WTC11 (cell line): ENCODE measurements at regions not wholly inside any gene's neighbourhood (a gene's known extent, or its start where the extent isn't known, plus 50 kb on each side); places are given as distances from the start of the nearest gene placed in this dataset.

ENCODE experiments used
- ATAC-seq: fragments of 200-7000 bp; cut with Tn5 transposase; 2 replicates; pipeline ENCODE4 v1.10.0; 2021; ENCODE audit warnings: mild to moderate bottlenecking, moderate library complexity
- CTCF ChIA-PET: fragments of 300-600 bp; sonication (Branson Sonifier 250); formaldehyde crosslinking; loops from one replicate; lab custom pipeline; 2021; ENCODE audit warnings: antibody characterized with exemption; lab: Charles Lee
- POLR2A ChIA-PET: fragments of 350-600 bp; sonication (Branson Sonifier 250); formaldehyde crosslinking; loops from one replicate; lab custom pipeline; 2021; ENCODE audit warnings: antibody characterized with exemption; lab: Charles Lee
- DNase-seq: peaks from one replicate; pipeline ENCODE4 v3.0.0; 2021; ENCODE audit warnings: low spot score
- H3K27ac Mint-ChIP-seq: 2 replicates; pipeline ENCODE4 v1.8.0; 2021; ENCODE audit warnings: mixed read lengths
- H3K27me3 Mint-ChIP-seq: 2 replicates; pipeline ENCODE4 v1.8.0; 2021; ENCODE audit warnings: low read depth, mild to moderate bottlenecking, moderate library complexity, mixed read lengths
- H3K36me3 Mint-ChIP-seq: 2 replicates; pipeline ENCODE4 v1.8.0; 2021; ENCODE audit warnings: mixed read lengths
- H3K4me1 Mint-ChIP-seq: 2 replicates; pipeline ENCODE4 v1.8.0; 2022; ENCODE audit warnings: mixed read lengths
- H3K4me3 Mint-ChIP-seq: 2 replicates; pipeline ENCODE4 v1.8.0; 2021; ENCODE audit warnings: mild to moderate bottlenecking, moderate library complexity, mixed read lengths
- H3K9me3 Mint-ChIP-seq: 2 replicates; pipeline ENCODE4 v1.8.0; 2021; ENCODE audit warnings: mixed read lengths
- ATF1 ChIP-seq: sonication (generic); formaldehyde crosslinking; IDR thresholded peaks from 2 replicates; pipeline ENCODE4 v1.8.1; 2023; ENCODE audit warnings: mild to moderate bottlenecking, moderate library complexity, missing genetic modification reagents
- CTCF ChIP-seq: fragments of 200-600 bp; IDR thresholded peaks from 2 replicates; pipeline ENCODE4 v1.8.0; 2022; ENCODE audit warnings: antibody characterized with exemption
- ELF4 ChIP-seq: sonication (generic); formaldehyde crosslinking; IDR thresholded peaks from 2 replicates; pipeline ENCODE4 v1.8.1; 2022; ENCODE audit warnings: low read depth, mild to moderate bottlenecking, moderate library complexity, missing genetic modification reagents
- ERG ChIP-seq: fragments of 250-450 bp; sonication (Bioruptor Pico); IDR thresholded peaks from 2 replicates; pipeline ENCODE4 v1.8.0; 2021; ENCODE audit warnings: mild to moderate bottlenecking
- ESRRA ChIP-seq: sonication (generic); formaldehyde crosslinking; IDR thresholded peaks from 2 replicates; pipeline ENCODE4 v1.8.1; 2022; ENCODE audit warnings: mild to moderate bottlenecking, missing genetic modification reagents, borderline replicate concordance
- FOXJ3 ChIP-seq: sonication (generic); formaldehyde crosslinking; IDR thresholded peaks from 2 replicates; pipeline ENCODE4 v1.9.0; 2021; ENCODE audit warnings: missing genetic modification reagents, mild to moderate bottlenecking, borderline replicate concordance
- FOXK1 ChIP-seq: sonication (generic); formaldehyde crosslinking; IDR thresholded peaks from 2 replicates; pipeline ENCODE4 v1.8.0; 2022; ENCODE audit warnings: mild to moderate bottlenecking, moderate library complexity, missing genetic modification reagents
- IRF1 ChIP-seq: sonication (generic); formaldehyde crosslinking; IDR thresholded peaks from 2 replicates; pipeline ENCODE4 v1.8.0; 2023; ENCODE audit warnings: missing genetic modification reagents
- IRF2 ChIP-seq: sonication (generic); formaldehyde crosslinking; IDR thresholded peaks from 2 replicates; pipeline ENCODE4 v1.8.0; 2022; ENCODE audit warnings: low read depth, missing genetic modification reagents, borderline replicate concordance
- JAZF1 ChIP-seq: fragments of 250-450 bp; sonication (Bioruptor Pico); IDR thresholded peaks from 2 replicates; pipeline ENCODE4 v1.9.0; 2021; ENCODE audit warnings: moderate library complexity, mild to moderate bottlenecking, inconsistent platforms
- KAT7 ChIP-seq: sonication (generic); formaldehyde crosslinking; IDR thresholded peaks from 2 replicates; pipeline ENCODE4 v1.8.1; 2023; ENCODE audit warnings: missing genetic modification reagents, mild to moderate bottlenecking, borderline replicate concordance
- MXD4 ChIP-seq: fragments of 250-450 bp; sonication (Bioruptor Pico); IDR thresholded peaks from 2 replicates; pipeline ENCODE4 v1.8.0; 2021; ENCODE audit warnings: mild to moderate bottlenecking, moderate library complexity, borderline replicate concordance
- NFATC4 ChIP-seq: fragments of 250-450 bp; sonication (Bioruptor Pico); IDR thresholded peaks from 2 replicates; pipeline ENCODE4 v1.9.0; 2021; ENCODE audit warnings: mild to moderate bottlenecking
- NFE2L1 ChIP-seq: sonication (generic); formaldehyde crosslinking; IDR thresholded peaks from 2 replicates; pipeline ENCODE4 v1.8.1; 2023; ENCODE audit warnings: missing genetic modification reagents
- NR1H2 ChIP-seq: sonication (generic); formaldehyde crosslinking; IDR thresholded peaks from 2 replicates; pipeline ENCODE4 v1.9.0; 2021; ENCODE audit warnings: mild to moderate bottlenecking, moderate library complexity, missing genetic modification reagents
- NR2C2 ChIP-seq: sonication (generic); formaldehyde crosslinking; IDR thresholded peaks from 2 replicates; pipeline ENCODE4 v1.8.0; 2022; ENCODE audit warnings: mild to moderate bottlenecking, missing genetic modification reagents
- RORB ChIP-seq: fragments of 250-450 bp; sonication (Bioruptor Pico); IDR thresholded peaks from 2 replicates; pipeline ENCODE4 v1.9.0; 2021; ENCODE audit warnings: mild to moderate bottlenecking
- SP1 ChIP-seq: sonication (generic); formaldehyde crosslinking; conservative IDR thresholded peaks from 2 replicates; pipeline ENCODE4 v1.8.1; 2022; ENCODE audit warnings: missing genetic modification reagents
- TEAD4 ChIP-seq: sonication (generic); formaldehyde crosslinking; IDR thresholded peaks from 2 replicates; pipeline ENCODE4 v1.8.0; 2022; ENCODE audit warnings: mild to moderate bottlenecking, missing genetic modification reagents
- TP53 ChIP-seq: sonication (generic); formaldehyde crosslinking; IDR thresholded peaks from 2 replicates; pipeline ENCODE4 v1.8.1; 2023; ENCODE audit warnings: mild to moderate bottlenecking, missing genetic modification reagents
- ZNF121 ChIP-seq: sonication (generic); formaldehyde crosslinking; IDR thresholded peaks from 2 replicates; pipeline ENCODE4 v1.8.0; 2023; ENCODE audit warnings: missing genetic modification reagents
- ZNF232 ChIP-seq: sonication (generic); formaldehyde crosslinking; IDR thresholded peaks from 2 replicates; pipeline ENCODE4 v1.8.0; 2022; ENCODE audit warnings: mild to moderate bottlenecking, missing genetic modification reagents
- ZNF263 ChIP-seq: sonication (generic); formaldehyde crosslinking; IDR thresholded peaks from 2 replicates; pipeline ENCODE4 v1.8.1; 2022; ENCODE audit warnings: low read depth, mild to moderate bottlenecking, moderate library complexity, missing genetic modification reagents
- ZNF281 ChIP-seq: sonication (generic); formaldehyde crosslinking; IDR thresholded peaks from 2 replicates; pipeline ENCODE4 v1.8.0; 2023; ENCODE audit warnings: mild to moderate bottlenecking, missing genetic modification reagents
- ZNF317 ChIP-seq: sonication (generic); formaldehyde crosslinking; IDR thresholded peaks from 2 replicates; pipeline ENCODE4 v1.8.1; 2023; ENCODE audit warnings: low read depth, mild to moderate bottlenecking, moderate library complexity, missing genetic modification reagents, borderline replicate concordance
- TF ChIP-seq, protein P1 (sequence below): sonication (generic); formaldehyde crosslinking; IDR thresholded peaks from 2 replicates; pipeline ENCODE4 v1.8.1; 2023; ENCODE audit warnings: mild to moderate bottlenecking, missing genetic modification reagents
- TF ChIP-seq, protein P2 (sequence below): sonication (generic); formaldehyde crosslinking; IDR thresholded peaks from 2 replicates; pipeline ENCODE4 v1.8.1; 2022; ENCODE audit warnings: mild to moderate bottlenecking, missing genetic modification reagents, moderate library complexity, borderline replicate concordance

DNA sequence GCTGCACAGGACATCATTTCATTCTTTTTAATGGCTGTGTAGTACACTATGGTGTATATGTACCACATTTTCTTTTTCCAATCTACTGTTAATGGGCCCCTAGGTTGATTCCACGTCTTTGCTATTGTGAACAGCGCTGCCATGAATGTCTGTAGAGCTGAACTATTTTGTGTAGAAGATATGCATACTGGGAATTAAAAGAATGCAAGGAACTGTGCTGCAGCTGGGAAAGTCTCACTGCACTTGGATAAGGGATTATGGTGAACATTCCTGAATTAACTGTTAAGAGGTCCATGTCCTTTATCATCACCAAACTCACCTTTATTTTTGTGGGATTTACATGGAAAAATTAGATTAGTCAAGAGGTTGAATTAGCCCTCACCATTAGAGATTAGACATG lies 224.7 kb downstream of the SNX19 start:
- no peaks in the 10 kb centered on the region for H3K36me3 Mint-ChIP-seq
- ChIA-PET POLR2A (no interaction called here), CTCF (interaction anchor here (0.7 kb wide), 1 partner anchor 108 kb away, joined by 3 read pairs; no protein-coding TSS in a partner anchor)
- H3K27ac Mint-ChIP-seq = no peak overlapping the region
- H3K4me3 Mint-ChIP-seq = no peak overlapping the region
- H3K9me3 Mint-ChIP-seq = peaks cover 3% of the 10 kb centered on the region
- H3K27me3 Mint-ChIP-seq = no peaks in the 10 kb centered on the region; the same call in 1 of the 2 replicates
- ATAC-seq (no peak), DNase-seq (no peak)
- TF ChIP-seq ESRRA (no peak), IRF1 (no peak), RORB (CRISPR knock-in tag) (no peak), FOXK1 (CRISPR knock-in tag) (no peak)
- no peaks in the 10 kb centered on the region for H3K4me1 Mint-ChIP-seq

- Mint-ChIP-seq H3K27me3 (no peaks in the 10 kb centered on the region; the same call in 1 of the 2 replicates), H3K27ac (no peak overlapping the region), H3K4me1 (no peaks in the 10 kb centered on the region)
- no peak for TF ChIP-seq TP53 (CRISPR knock-in tag)
- TF ChIP-seq SP1 = no peak
- TF ChIP-seq MXD4 (CRISPR knock-in tag) = no peak
- TF ChIP-seq, protein P1, sequence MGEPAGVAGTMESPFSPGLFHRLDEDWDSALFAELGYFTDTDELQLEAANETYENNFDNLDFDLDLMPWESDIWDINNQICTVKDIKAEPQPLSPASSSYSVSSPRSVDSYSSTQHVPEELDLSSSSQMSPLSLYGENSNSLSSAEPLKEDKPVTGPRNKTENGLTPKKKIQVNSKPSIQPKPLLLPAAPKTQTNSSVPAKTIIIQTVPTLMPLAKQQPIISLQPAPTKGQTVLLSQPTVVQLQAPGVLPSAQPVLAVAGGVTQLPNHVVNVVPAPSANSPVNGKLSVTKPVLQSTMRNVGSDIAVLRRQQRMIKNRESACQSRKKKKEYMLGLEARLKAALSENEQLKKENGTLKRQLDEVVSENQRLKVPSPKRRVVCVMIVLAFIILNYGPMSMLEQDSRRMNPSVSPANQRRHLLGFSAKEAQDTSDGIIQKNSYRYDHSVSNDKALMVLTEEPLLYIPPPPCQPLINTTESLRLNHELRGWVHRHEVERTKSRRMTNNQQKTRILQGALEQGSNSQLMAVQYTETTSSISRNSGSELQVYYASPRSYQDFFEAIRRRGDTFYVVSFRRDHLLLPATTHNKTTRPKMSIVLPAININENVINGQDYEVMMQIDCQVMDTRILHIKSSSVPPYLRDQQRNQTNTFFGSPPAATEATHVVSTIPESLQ (CRISPR knock-in tag) = no peak
- no peak for TF ChIP-seq NR2C2 (CRISPR knock-in tag)
- TF ChIP-seq ERG (CRISPR knock-in tag) = no peak
- no peak for TF ChIP-seq TEAD4 (CRISPR knock-in tag)
- TF ChIP-seq IRF2 = no peak
- TF ChIP-seq NFE2L1 (CRISPR knock-in tag) = no peak
- no peak for TF ChIP-seq ZNF232 (CRISPR knock-in tag)
- TF ChIP-seq ELF4 = no peak
- TF ChIP-seq FOXJ3 (CRISPR knock-in tag) = no peak
- no peak for TF ChIP-seq JAZF1 (CRISPR knock-in tag)
- TF ChIP-seq, all 79 proteins: peak for 0
- ChIA-PET CTCF (no interaction called here), POLR2A (no interaction called here)
- ATAC-seq = no peak
- Mint-ChIP-seq H3K36me3 (no peaks in the 10 kb centered on the region), H3K4me3 (no peak overlapping the region), H3K9me3 (peaks cover 2% of the 10 kb centered on the region)
- DNase-seq = no peak
These were observed 224.1 kb downstream of the SNX19 start for GRCh38 chr11:130692220-130692619.

DNA sequence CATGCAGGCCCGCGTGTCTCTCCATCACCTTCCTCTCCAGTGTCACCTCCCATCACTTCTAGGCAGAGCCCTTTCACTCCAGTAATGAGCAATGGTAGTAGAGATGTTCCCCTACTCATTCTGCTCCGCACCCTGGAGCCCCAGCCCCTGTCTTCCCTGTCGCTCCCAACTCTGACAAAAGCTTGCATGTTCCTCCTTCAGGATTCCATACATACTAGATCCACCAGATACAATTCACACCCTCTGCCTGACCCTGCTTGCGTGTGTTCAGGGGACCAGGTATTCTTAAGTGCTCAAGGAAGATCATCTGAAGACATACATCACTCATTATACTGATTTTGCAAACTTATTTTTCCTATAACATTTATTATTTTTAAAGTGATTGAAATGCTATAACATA lies 222.7 kb downstream of the SNX19 start:
- ChIA-PET CTCF (no interaction called here), POLR2A (no interaction called here)
- H3K4me3 Mint-ChIP-seq = no peak overlapping the region
- H3K27me3 Mint-ChIP-seq = no peaks in the 10 kb centered on the region; the same call in 1 of the 2 replicates
- H3K27ac Mint-ChIP-seq = no peak overlapping the region
- DNase-seq = no peak
- H3K9me3 Mint-ChIP-seq = no peaks in the 10 kb centered on the region
- no peaks in the 10 kb centered on the region for H3K4me1 Mint-ChIP-seq
- ATAC-seq = no peak
- no peaks in the 10 kb centered on the region for H3K36me3 Mint-ChIP-seq
- TF ChIP-seq NR1H2 (CRISPR knock-in tag) = no peak
- TF ChIP-seq NFATC4 (CRISPR knock-in tag) = no peak
- TF ChIP-seq KAT7 (CRISPR knock-in tag) = no peak
- no peak for TF ChIP-seq ZNF281 (CRISPR knock-in tag)
- no peak for TF ChIP-seq ZNF317 (CRISPR knock-in tag)
- TF ChIP-seq ATF1 = no peak
- TF ChIP-seq, protein P2, sequence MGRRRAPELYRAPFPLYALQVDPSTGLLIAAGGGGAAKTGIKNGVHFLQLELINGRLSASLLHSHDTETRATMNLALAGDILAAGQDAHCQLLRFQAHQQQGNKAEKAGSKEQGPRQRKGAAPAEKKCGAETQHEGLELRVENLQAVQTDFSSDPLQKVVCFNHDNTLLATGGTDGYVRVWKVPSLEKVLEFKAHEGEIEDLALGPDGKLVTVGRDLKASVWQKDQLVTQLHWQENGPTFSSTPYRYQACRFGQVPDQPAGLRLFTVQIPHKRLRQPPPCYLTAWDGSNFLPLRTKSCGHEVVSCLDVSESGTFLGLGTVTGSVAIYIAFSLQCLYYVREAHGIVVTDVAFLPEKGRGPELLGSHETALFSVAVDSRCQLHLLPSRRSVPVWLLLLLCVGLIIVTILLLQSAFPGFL (CRISPR knock-in tag) = no peak
- TF ChIP-seq CTCF = no peak
- TF ChIP-seq ZNF263 = no peak
- TF ChIP-seq ZNF121 (CRISPR knock-in tag) = no peak
